ENCODE measurements at regions not wholly inside any gene's neighbourhood (a gene's known extent, or its start where the extent isn't known, plus 50 kb on each side); places are given as distances from the start of the nearest gene placed in this dataset.

DNA sequence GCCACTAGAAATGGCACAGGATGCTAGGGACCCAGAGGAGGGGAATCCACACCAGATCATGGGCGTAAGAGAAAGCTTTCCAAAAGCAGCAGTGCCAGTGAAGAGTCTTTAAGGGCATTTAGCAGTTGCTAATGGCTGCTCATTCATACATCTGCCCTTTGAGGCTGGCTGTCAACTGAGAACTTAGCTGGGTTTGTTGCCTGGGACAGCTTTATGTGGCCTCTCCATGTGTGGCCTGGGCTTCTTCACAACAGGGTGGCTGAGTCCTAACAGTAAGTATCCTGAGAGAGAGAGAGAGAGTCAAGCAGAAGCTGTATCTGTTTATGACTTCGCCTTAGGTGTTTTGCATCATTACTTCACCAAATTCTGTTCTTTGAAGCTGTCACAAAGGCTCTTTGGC is 286.1 kb upstream of the KCNJ16 start:
- no peaks in the 10 kb centered on the region for H3K4me1 ChIP-seq
- H3K27ac ChIP-seq, result no peak overlapping the region
- H3K36me3 ChIP-seq, result no peaks in the 10 kb centered on the region
- no peak for DNase-seq (ENCODE audit: low spot score in 2 of 2)
- no peak for TF ChIP-seq POLR2AphosphoS5 (IDR thresholded peaks at IDR 0.05)
- no peaks in the 10 kb centered on the region for H3K27me3 ChIP-seq
- H3K4me3 ChIP-seq, result no peak overlapping the region
- intact Hi-C loops (cut with DNase I; ENCODE audit: low total_unique reads), result no loop called here
- H3K9me3 ChIP-seq, result no peaks in the 10 kb centered on the region

DNA sequence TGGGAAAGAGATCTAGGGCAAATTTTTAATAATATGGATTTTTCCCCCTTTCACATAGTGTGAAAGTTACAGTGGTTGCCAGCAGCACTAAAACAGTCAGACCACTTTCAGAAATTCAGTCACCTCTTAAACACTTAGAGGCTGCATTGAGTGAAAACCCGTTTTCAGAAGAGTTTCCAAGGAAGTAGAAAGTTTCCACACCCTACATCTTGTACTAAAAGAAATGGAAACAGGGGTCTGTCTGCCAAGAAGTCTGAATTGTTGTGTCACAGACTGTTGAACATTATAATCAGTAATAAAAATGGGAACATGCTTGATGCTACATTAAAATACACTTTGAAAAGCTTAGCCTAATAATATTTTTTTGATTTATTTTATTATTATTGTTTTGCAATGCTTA is 278.9 kb upstream of the KCNJ16 start:
- TF ChIP-seq, protein P1, sequence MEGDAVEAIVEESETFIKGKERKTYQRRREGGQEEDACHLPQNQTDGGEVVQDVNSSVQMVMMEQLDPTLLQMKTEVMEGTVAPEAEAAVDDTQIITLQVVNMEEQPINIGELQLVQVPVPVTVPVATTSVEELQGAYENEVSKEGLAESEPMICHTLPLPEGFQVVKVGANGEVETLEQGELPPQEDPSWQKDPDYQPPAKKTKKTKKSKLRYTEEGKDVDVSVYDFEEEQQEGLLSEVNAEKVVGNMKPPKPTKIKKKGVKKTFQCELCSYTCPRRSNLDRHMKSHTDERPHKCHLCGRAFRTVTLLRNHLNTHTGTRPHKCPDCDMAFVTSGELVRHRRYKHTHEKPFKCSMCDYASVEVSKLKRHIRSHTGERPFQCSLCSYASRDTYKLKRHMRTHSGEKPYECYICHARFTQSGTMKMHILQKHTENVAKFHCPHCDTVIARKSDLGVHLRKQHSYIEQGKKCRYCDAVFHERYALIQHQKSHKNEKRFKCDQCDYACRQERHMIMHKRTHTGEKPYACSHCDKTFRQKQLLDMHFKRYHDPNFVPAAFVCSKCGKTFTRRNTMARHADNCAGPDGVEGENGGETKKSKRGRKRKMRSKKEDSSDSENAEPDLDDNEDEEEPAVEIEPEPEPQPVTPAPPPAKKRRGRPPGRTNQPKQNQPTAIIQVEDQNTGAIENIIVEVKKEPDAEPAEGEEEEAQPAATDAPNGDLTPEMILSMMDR (IDR thresholded peaks at IDR 0.05), result no peak
- TF ChIP-seq POLR2AphosphoS5 (IDR thresholded peaks at IDR 0.05), result no peak
- no peak for TF ChIP-seq POLR2A (IDR thresholded peaks at IDR 0.05)
- intact Hi-C loops (cut with DNase I; ENCODE audit: low total_unique reads), result no loop called here

DNA sequence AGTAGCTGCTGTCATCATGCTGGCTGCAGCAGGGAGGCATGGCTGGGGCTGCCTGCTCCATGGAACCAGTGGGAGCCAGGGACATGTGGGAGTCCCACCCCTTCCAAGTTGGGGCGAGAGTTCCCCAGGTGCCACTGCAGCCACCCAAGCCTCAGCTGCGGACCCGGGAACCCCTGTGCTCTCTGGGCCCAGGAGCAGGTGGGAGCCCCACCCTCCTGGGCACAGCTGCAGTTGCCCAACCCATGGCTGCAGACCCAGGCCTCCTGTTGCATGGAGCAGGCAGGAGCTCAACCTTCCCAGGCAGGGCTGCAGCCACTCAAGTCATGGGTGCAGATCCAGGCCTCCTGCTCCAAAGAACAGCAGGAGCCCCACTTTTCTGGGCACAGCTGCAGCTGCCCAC is 274.2 kb upstream of the KCNJ16 start:
- H3K9me3 ChIP-seq, result peaks cover 8 to 18% of the 10 kb centered on the region in 2 donors
- no peak for DNase-seq (ENCODE audit: low spot score in 2 of 2)
- H3K27ac ChIP-seq, result no peak overlapping the region
- H3K4me1 ChIP-seq, result no peaks in the 10 kb centered on the region
- H3K36me3 ChIP-seq, result no peaks in the 10 kb centered on the region
- no peaks in the 10 kb centered on the region for H3K27me3 ChIP-seq
- no peak overlapping the region for H3K4me3 ChIP-seq
- TF ChIP-seq POLR2A (IDR thresholded peaks at IDR 0.05) (no peak), POLR2AphosphoS5 (IDR thresholded peaks at IDR 0.05) (no peak)
- TF ChIP-seq, protein P1 (IDR thresholded peaks at IDR 0.05), result no peak
- intact Hi-C loops (cut with DNase I; ENCODE audit: low total_unique reads), result no loop called here

More for the DNA sequence above, 278.9 kb upstream of the KCNJ16 start:
- Histone ChIP-seq H3K36me3 (no peaks in the 10 kb centered on the region), H3K27me3 (no peaks in the 10 kb centered on the region), H3K27ac (no peak overlapping the region), H3K9me3 (peaks cover 2 to 5% of the 10 kb centered on the region in 2 donors), H3K4me3 (no peak overlapping the region), H3K4me1 (no peaks in the 10 kb centered on the region)
- no peak for DNase-seq (ENCODE audit: low spot score in 2 of 2)

DNA sequence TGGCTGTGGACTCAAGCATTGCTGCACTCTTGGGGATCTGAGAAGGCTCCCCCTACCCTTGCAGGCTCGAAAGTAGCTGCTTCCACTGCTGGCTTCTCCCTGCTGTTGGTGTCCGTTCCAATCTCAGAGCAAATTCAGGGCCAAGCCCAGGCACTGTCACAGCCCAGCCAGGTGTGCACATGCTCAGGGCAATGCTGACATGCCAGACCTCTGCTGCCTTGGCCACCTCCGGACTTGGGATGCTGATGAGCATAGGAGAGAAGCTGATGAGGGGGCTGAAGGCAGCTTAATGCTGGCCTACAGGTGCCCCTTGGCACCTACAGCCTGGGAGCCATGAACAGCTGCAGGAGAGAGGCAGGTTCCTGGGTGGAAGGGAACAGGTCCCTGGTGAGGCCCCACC is 273.7 kb upstream of the KCNJ16 start:
- H3K9me3 ChIP-seq, result peaks cover 8 to 18% of the 10 kb centered on the region in 2 donors
- no peaks in the 10 kb centered on the region for H3K4me1 ChIP-seq

DNA sequence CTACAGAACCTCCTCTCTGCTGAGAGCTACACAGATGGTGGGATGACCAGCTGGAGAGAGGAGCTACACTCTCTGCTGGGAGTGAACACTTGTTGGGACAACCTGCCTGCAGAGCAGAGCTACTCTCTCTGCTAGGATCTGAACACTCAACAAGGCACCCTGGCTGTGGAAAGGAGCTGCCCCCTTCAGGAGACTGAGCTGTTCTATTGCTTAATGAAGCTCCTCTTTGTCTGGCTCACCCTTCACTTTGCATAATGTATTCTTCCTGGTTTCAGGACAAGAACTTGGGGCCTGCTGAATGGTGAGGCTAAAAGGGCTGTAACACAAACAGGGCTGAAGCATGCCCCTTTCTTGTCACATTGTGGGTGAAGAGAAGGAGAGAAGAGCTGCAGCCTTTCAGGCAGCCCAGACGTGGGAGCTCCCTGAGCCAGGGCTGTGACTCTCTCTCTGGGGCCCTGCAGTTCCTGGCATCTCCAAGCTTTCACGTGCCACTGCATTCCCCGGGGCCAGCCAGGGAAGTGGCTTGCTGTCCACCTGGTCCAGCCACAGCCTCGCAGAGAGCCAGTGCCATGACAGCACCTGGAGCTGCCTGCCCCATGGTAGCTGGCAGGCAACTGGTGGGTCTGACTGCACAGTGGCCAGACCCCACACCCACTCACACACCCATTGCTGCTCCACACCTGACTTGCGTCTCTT is 272.8 kb upstream of the KCNJ16 start:
- Histone ChIP-seq H3K9me3 (peaks cover 8 to 18% of the 10 kb centered on the region in 2 donors), H3K27me3 (no peaks in the 10 kb centered on the region), H3K4me1 (no peaks in the 10 kb centered on the region), H3K4me3 (no peak overlapping the region), H3K36me3 (no peaks in the 10 kb centered on the region), H3K27ac (no peak overlapping the region)
- TF ChIP-seq, protein P1 (IDR thresholded peaks at IDR 0.05), result no peak
- TF ChIP-seq POLR2A (IDR thresholded peaks at IDR 0.05), result no peak
- no peak for DNase-seq (ENCODE audit: low spot score in 2 of 2)
- intact Hi-C loops (cut with DNase I; ENCODE audit: low total_unique reads), result no loop called here

More for the DNA sequence above, 273.7 kb upstream of the KCNJ16 start:
- Histone ChIP-seq H3K27ac (no peak overlapping the region), H3K27me3 (no peaks in the 10 kb centered on the region), H3K36me3 (no peaks in the 10 kb centered on the region), H3K4me3 (no peak overlapping the region)
- no peak for DNase-seq (ENCODE audit: low spot score in 2 of 2)
- intact Hi-C loops (cut with DNase I; ENCODE audit: low total_unique reads), result no loop called here
- no peak for TF ChIP-seq POLR2A (IDR thresholded peaks at IDR 0.05)
- no peak for TF ChIP-seq POLR2AphosphoS5 (IDR thresholded peaks at IDR 0.05)
- TF ChIP-seq, protein P1 (IDR thresholded peaks at IDR 0.05), result no peak

Measured in breast epithelium (tissue), 4 donors.